ENCODE measurements at regions not wholly inside any gene's neighbourhood (a gene's known extent, or its start where the extent isn't known, plus 50 kb on each side); places are given as distances from the start of the nearest gene placed in this dataset.

DNA sequence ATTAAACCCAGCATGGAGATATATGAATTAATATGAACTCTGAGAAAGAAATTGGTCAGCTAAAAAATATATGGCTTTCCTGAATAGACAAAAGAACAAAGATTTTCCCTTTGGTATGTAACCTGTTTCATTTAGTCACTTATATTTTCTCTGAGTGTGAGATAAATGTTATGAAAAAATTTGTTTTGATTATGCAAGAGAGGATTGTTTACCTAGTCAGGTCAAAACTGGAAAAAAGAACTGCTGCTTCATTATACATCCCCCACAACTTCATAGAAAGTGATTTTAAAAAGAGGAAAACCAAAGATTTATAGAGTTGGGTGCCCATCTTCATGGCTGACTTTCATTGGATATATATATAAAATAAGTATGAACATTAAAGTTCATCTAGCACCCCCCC, 242.2 kb upstream of the FN1 start:
- TF ChIP-seq, protein P1, sequence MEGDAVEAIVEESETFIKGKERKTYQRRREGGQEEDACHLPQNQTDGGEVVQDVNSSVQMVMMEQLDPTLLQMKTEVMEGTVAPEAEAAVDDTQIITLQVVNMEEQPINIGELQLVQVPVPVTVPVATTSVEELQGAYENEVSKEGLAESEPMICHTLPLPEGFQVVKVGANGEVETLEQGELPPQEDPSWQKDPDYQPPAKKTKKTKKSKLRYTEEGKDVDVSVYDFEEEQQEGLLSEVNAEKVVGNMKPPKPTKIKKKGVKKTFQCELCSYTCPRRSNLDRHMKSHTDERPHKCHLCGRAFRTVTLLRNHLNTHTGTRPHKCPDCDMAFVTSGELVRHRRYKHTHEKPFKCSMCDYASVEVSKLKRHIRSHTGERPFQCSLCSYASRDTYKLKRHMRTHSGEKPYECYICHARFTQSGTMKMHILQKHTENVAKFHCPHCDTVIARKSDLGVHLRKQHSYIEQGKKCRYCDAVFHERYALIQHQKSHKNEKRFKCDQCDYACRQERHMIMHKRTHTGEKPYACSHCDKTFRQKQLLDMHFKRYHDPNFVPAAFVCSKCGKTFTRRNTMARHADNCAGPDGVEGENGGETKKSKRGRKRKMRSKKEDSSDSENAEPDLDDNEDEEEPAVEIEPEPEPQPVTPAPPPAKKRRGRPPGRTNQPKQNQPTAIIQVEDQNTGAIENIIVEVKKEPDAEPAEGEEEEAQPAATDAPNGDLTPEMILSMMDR (conservative IDR thresholded peaks at IDR 0.05; ENCODE audit: low read depth, low read length): no peak
- TF ChIP-seq EZH2phosphoT487 (IDR thresholded peaks at IDR 0.05; ENCODE audit: borderline replicate concordance, low read length): no peak
- no peak for TF ChIP-seq EZH2 (IDR thresholded peaks at IDR 0.05; ENCODE audit: low read length, unreplicated experiment)
